GM12878 (cell line): ENCODE measurements at regions not wholly inside any gene's neighbourhood (a gene's known extent, or its start where the extent isn't known, plus 50 kb on each side); places are given as distances from the start of the nearest gene placed in this dataset.
"Not testable (repeated sequence)": the region's sequence is repeated elsewhere in the genome, so short reads cannot be mapped to it uniquely, and the experiment has no call there.

Experiments used
- ATAC-seq: fragments of 200-7000 bp; cut with Tn5 transposase; 3 replicates; pipeline ENCODE4 v1.9.1; 2020; ENCODE audit warnings: mild to moderate bottlenecking, moderate library complexity
- BruUV-seq: library from RNA; stranded (reverse); fragments of 400-500 nt; replicated peaks from 2 replicates; lab custom pipeline; 2021; lab: Mats Ljungman, UMichigan
- CTCF ChIA-PET: fragments of 300-600 bp; sonication (Branson Sonifier 250); formaldehyde crosslinking; extraction: SDS; loops from one replicate; lab custom pipeline; 2021; ENCODE audit warnings: inconsistent platforms; lab: Yijun Ruan, JAX
- POLR2A ChIA-PET: fragments of 350-600 bp; formaldehyde crosslinking; extraction: SDS; loops from one replicate; lab custom pipeline; 2021; ENCODE audit warnings: inconsistent platforms; lab: Charles Lee
- RAD21 ChIA-PET: fragments of 300-600 bp; sonication (Branson Sonifier 250); formaldehyde crosslinking; loops from one replicate; lab custom pipeline; 2023; ENCODE audit warnings: antibody characterized with exemption; ENCODE audit not compliant: unreplicated experiment; lab: Charles Lee
- SMC1A ChIA-PET: fragments of 300-600 bp; sonication (Branson Sonifier 250); formaldehyde crosslinking; loops from one replicate; lab custom pipeline; 2023; ENCODE audit not compliant: unreplicated experiment, uncharacterized antibody; lab: Charles Lee
- DNase-seq: peaks from one replicate; pipeline ENCODE4 v3.0.0-alpha.2; 2011; ENCODE audit warnings: low read depth, low spot score
- FAIRE-seq: peaks from 3 replicates; lab custom pipeline; 2011; peaks lifted over from hg19 to GRCh38; lab: Jason Lieb, UNC
- H2AFZ ChIP-seq: 2 replicates; pipeline ENCODE4 v1.6.0; 2011; ENCODE audit warnings: low read depth, low read length, control low read depth; ENCODE audit not compliant: control insufficient read depth
- H3K27ac ChIP-seq: 2 replicates; pipeline ENCODE4 v1.5.1; 2011; ENCODE audit warnings: control low read depth; ENCODE audit not compliant: control insufficient read depth, insufficient read depth
- H3K27me3 ChIP-seq, 2 experiments: replicated peaks in 1 of 2; 2 replicates each; pipeline versions ENCODE4 v1.6.0 to v1.6.1; 2011; ENCODE audit warnings: low read length in 1 of 2; ENCODE audit not compliant: control insufficient read depth in 2 of 2, insufficient read depth in 2 of 2
- H3K36me3 ChIP-seq, 2 experiments: 2 replicates each; pipeline ENCODE4 v1.5.1; 2011; ENCODE audit warnings: low read length in 1 of 2; ENCODE audit not compliant: control insufficient read depth in 2 of 2, insufficient read depth in 2 of 2
- H3K4me1 ChIP-seq: 2 replicates; pipeline ENCODE4 v1.6.1; 2011; ENCODE audit warnings: mild to moderate bottlenecking, low read length, moderate library complexity, mixed read lengths; ENCODE audit not compliant: control insufficient read depth, insufficient read depth
- H3K4me2 ChIP-seq: 2 replicates; pipeline ENCODE4 v1.6.0; 2011; ENCODE audit warnings: control low read depth; ENCODE audit not compliant: control insufficient read depth, insufficient read depth
- H3K4me3 ChIP-seq: fragments of 200-600 bp; sonication (generic); 2 replicates; pipeline ENCODE4 v1.5.1; 2016
- H3K79me2 ChIP-seq: 2 replicates; pipeline ENCODE4 v1.6.0; 2011; ENCODE audit warnings: low read length; ENCODE audit not compliant: control insufficient read depth, insufficient read depth
- H3K9ac ChIP-seq: 2 replicates; pipeline ENCODE4 v1.8.0; 2011; ENCODE audit warnings: low read length, control low read depth, mixed read lengths; ENCODE audit not compliant: control insufficient read depth, insufficient read depth
- H3K9me3 ChIP-seq: replicated peaks from 3 replicates; pipeline ENCODE4 v1.5.1; 2011; ENCODE audit warnings: mild to moderate bottlenecking, low read length; ENCODE audit not compliant: control insufficient read depth, insufficient read depth
- H4K20me1 ChIP-seq: 2 replicates; pipeline ENCODE4 v1.6.0; 2011; ENCODE audit not compliant: control insufficient read depth, insufficient read depth
- EP300 ChIP-seq, 2 experiments: fragments of 150-350 bp in 1 of 2; IDR thresholded peaks; 2 replicates each; pipeline ENCODE4 v1.6.1; 2011 to 2012; ENCODE audit warnings: low read depth in 2 of 2, low read length in 2 of 2, borderline replicate concordance in 1 of 2, improper control_type of control experiment in 1 of 2, inconsistent platforms in 1 of 2; ENCODE audit not compliant: control insufficient read depth in 1 of 2
- SMC3 ChIP-seq: IDR thresholded peaks from 2 replicates; pipeline ENCODE4 v1.6.1; 2011; ENCODE audit warnings: low read length, improper control_type of control experiment, borderline replicate concordance
- TCF3 ChIP-seq: IDR thresholded peaks from 2 replicates; pipeline ENCODE4 v1.6.1; 2012; ENCODE audit warnings: low read depth, mild to moderate bottlenecking, low read length, borderline replicate concordance; ENCODE audit not compliant: insufficient read depth
- WGBS: methylation state at CpG from one replicate; pipeline ENCODE4 v1.1.6; 2016; ENCODE audit warnings: low lambda C conversion rate; ENCODE audit not compliant: insufficient replicate concordance, insufficient coverage; ENCODE audit errors: missing lambda C conversion rate; 5-methylcytosine and 5-hydroxymethylcytosine counted together
- in situ Hi-C: fragments of 300-500 bp; cut with MboI; formaldehyde crosslinking; loops from 9 replicates; pipeline ENCODE4 v1.14.3; 2018; ENCODE audit warnings: mixed read lengths
- intact Hi-C: fragments of 100-400 bp; cut with micrococcal nuclease; formaldehyde crosslinking; loops from one replicate; pipeline ENCODE4 v1.14.2; 2022; ENCODE audit not compliant: unreplicated experiment

GRCh38 chrX:92283308-92283707, 504.1 kb downstream of the PCDH11X start:
- TF ChIP-seq SMC3: no peak
- no peak for TF ChIP-seq EP300 (IDR thresholded peaks at IDR 0.05; ENCODE audit: borderline replicate concordance in 1 of 2, control insufficient read depth in 1 of 2, low read depth in 2 of 2, low read length in 2 of 2)
- TF ChIP-seq TCF3: no peak
- TF ChIP-seq, all 136 proteins: peak for 0
- H3K4me2 ChIP-seq: no peak overlapping the region
- 45% methylated on average over 3 of the region's 3 CpGs for WGBS

DNA sequence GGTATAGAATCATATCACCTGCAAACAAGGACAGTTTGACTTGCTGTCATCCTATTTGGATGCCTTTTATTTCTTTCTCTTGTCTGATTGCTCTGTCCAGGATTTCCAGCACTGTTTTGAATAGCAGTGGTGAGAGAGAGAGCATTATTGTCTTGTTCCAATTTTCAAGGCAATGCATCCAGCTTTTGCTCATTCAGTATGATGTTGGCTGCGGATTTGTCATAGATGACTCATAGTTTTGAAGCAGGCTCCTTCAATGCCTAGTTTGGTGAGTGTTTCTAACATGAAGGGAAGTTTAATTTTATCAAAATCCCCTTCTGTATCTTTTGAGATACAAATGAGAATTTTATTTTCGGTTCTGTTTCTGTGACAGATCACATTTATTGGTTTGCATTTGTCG, 518.9 kb downstream of the PCDH11X start:
- WGBS: 34% methylated on average over 3 of the region's 3 CpGs
- H2AFZ ChIP-seq, BruUV-seq, H3K4me3 ChIP-seq, ATAC-seq, H3K36me3 ChIP-seq, RAD21 ChIA-PET, SMC1A ChIA-PET, FAIRE-seq, CTCF ChIA-PET, H3K27me3 ChIP-seq, intact Hi-C loops, H3K9ac ChIP-seq, H3K27ac ChIP-seq, H3K4me2 ChIP-seq, in situ Hi-C loops, DNase-seq, H4K20me1 ChIP-seq, H3K9me3 ChIP-seq, POLR2A ChIA-PET, H3K4me1 ChIP-seq, H3K79me2 ChIP-seq: not testable (repeated sequence)

More at GRCh38 chrX:92283308-92283707, 504.1 kb downstream of the PCDH11X start:
- Histone ChIP-seq H4K20me1 (no peaks in the 10 kb centered on the region), H3K4me3 (no peak overlapping the region), H3K36me3 (no peaks in the 10 kb centered on the region), H3K4me1 (no peaks in the 10 kb centered on the region), H2AFZ (no peak overlapping the region), H3K79me2 (no peaks in the 10 kb centered on the region), H3K27me3 (no peaks in the 10 kb centered on the region), H3K9me3 (no peaks in the 10 kb centered on the region), H3K27ac (no peak overlapping the region), H3K9ac (no peak overlapping the region)
- no TSS peak for BruUV-seq
- CTCF ChIA-PET: interaction anchor here (1.0 kb wide), 1 partner anchor 13 kb away, joined by 7 read pairs; no protein-coding TSS in a partner anchor
- no peak for DNase-seq
- SMC1A ChIA-PET: no interaction called here
- intact Hi-C loops (no loop called here), in situ Hi-C loops (no loop called here)
- RAD21 ChIA-PET: no interaction called here
- ATAC-seq: no peak
- POLR2A ChIA-PET: no interaction called here
- no peak for FAIRE-seq

- H3K9ac ChIP-seq, H3K4me3 ChIP-seq, SMC1A ChIA-PET, ATAC-seq, intact Hi-C loops, CTCF ChIA-PET, in situ Hi-C loops, H3K79me2 ChIP-seq, H4K20me1 ChIP-seq, FAIRE-seq, RAD21 ChIA-PET, H3K27me3 ChIP-seq, H3K27ac ChIP-seq, H2AFZ ChIP-seq, H3K36me3 ChIP-seq, H3K9me3 ChIP-seq, BruUV-seq, POLR2A ChIA-PET, H3K4me1 ChIP-seq, DNase-seq, H3K4me2 ChIP-seq: not testable (repeated sequence)
- 3% methylated on average over 4 of the region's 5 CpGs for WGBS
These were observed 554.0 kb downstream of the PCDH11X start for GRCh38 chrX:92333194-92333593.

DNA sequence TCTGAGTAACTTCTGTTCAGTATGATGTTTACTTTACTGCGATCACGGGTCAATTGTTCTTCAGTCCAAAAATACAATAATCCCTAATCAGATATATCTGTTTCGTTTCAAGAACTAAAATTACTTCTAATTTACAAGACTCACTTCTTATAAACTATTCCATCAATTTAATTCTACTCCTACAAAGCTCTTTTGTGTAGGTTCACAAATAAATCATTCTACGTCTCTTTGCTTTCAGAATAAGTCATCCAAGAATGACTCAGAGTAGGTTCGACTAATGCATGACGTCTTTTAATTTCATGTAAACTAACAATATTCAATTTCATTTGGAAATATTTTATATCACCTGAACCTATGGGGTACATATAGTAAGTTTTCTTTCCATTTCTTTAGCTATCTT, 571.9 kb downstream of the PCDH11X start:
- WGBS: 15% methylated on average over 6 of the region's 6 CpGs
- CTCF ChIA-PET, FAIRE-seq, ATAC-seq, H3K27ac ChIP-seq, H4K20me1 ChIP-seq, H2AFZ ChIP-seq, H3K4me3 ChIP-seq, RAD21 ChIA-PET, H3K79me2 ChIP-seq, H3K4me1 ChIP-seq, DNase-seq, SMC1A ChIA-PET, H3K4me2 ChIP-seq, H3K9ac ChIP-seq, BruUV-seq, H3K9me3 ChIP-seq, H3K27me3 ChIP-seq, POLR2A ChIA-PET, intact Hi-C loops, in situ Hi-C loops, H3K36me3 ChIP-seq: not testable (repeated sequence)
